HG03565 (cell line): ENCODE measurements at regions not wholly inside any gene's neighbourhood (a gene's known extent, or its start where the extent isn't known, plus 50 kb on each side); places are given as distances from the start of the nearest gene placed in this dataset.

Source experiments
- ATAC-seq: cut with Tn5 transposase; IDR thresholded peaks from one replicate; pipeline ENCODE4 v1.9.1; 2021; ENCODE audit warnings: mild to moderate bottlenecking, moderate library complexity; ENCODE audit not compliant: unreplicated experiment

DNA sequence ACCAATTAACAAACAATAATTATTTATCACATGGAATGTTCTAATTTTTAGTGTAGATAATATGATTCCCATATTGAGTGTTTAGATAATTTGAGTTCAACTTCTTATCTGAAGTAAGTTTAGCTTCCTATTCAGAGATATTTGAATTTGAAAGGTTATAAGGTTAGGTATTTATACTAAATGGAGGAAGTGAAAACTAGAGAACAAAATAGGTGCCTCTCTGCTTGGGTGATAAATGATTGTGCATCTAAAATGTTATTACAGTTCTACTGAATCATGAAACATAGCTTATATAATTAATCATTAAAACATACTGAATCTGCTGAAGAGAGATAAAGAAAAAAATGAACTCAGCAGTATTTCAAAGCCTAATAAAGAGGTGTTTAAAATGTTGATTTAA, 1174.3 kb downstream of the XPNPEP1 start:
- peak; percentile 51 for ATAC-seq

DNA sequence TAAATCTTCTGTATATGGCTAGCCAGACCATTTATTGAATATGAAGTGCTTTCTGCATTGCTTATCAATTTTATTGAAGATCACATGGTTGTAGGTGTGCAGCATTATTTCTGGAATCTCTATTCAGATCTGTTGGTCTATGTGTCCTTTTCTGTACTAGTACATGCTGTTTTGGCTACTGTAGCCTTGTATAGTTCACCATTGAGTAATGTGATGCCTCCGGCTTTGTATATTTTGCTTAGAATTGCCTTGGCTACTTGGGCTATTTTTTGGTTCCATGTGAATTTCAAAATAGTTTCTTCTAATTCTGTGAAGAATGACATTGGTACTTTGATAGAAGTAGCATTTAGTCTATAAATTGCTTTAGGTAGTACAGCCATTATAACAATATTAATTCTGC, 1187.2 kb downstream of the XPNPEP1 start:
- ATAC-seq, result no peak

DNA sequence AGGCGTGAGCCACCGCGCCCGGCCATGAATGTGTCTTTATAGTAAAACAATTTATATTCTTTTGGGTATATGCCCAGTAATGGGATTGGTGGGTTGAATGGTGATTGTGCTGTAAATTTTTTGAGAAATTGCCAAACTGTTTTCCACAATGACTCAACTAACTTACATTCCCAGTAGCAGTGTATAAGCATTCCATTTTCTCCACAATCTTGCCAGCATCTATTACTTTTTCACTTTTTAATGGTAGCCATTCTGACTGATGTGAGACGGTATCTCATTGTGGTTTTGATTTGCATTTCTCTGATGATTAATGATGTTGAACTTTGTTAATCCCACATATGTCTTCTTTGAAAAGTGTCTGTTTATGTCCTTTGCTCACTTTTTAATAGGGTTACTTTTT, 1187.9 kb downstream of the XPNPEP1 start:
- ATAC-seq, result no peak

DNA sequence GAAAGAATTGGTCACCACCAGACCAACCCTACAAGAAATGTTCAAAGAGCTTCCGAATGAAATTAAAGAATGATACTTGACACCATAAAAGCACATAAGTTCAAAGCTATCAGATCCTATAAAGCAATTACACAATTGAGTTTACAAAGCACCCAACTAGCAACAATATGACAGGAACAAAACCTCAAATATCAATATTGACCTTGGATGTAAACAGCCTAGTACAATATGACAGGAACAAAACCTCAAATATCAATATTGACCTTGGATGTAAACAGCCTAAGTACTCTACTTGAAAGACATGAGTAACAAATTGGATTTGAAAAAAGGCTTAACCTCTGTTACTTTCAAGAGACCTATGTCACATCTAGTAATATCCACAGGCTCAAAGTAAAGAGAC, 1201.4 kb downstream of the XPNPEP1 start:
- no peak for ATAC-seq

DNA sequence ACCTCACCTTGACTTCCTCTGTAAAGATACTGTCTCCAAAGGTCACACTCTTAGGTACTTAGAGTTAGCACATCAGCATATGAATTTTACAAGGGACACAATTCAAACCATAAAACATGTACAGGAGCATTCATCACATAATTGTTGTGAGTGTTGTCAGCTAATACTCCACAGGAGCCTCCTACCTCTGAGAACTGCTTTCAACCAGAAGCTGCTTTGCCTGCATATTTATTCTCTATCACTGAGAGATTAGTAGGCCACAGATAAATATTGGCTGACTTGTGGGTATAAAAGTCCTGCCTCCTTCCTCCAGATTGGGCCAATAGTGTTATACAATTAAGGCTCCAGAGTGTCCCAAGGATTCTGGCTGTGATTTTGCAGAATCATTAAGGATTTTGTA, 1207.0 kb downstream of the XPNPEP1 start:
- no peak for ATAC-seq

DNA sequence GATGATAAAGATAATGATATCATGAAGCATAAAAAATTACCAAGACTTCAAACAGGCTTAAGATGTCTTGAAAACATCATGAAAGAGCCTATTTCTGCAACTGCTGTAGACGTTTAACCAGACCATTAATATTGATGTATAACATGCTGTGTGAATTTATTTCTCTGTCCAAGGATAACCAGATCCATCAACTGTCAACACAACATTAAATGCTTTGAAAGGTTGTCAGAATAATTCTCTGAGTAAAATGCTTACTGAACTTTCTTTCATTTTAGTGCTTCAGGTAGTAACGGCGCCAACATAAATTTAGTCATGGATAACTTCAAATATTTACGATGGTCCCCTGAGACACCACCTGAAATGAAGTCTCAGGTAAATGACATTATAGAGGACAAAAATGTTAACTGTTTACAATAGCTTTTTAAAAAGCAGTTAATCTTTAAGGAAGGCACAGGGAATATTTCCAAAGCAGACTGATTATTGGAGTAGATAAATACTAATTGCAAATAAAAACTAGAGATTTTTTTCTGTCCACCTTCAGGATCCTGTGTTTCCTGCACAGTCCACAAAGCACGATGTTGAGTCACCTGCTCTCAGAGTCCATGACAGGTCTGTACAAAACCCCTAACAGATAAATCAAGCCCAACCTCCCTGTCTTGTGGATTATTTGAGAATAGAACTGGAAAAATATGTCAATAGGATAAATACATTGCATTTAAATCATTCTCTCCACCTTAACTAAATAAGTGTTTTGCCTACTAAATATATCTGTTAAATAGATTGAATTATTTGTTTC, 1213.2 kb downstream of the XPNPEP1 start:
- no peak for ATAC-seq

DNA sequence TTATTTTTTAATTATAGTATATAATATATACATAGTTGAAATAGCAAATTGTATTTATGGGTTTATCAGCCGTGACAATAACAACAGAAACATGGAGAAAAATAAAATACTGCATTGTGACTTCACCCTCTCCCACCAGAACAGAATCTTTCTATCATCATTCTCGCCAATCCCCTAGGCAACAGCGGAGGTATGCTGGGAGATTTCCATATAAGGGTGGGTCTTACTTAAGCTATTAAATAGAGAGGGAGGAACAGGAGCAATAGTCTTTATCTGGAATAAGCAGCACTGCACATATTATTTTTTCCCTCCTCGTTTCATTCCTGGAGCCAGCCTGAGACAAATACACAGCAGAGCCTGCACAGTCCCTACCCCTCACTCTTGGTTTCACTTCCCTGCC, 1214.9 kb downstream of the XPNPEP1 start:
- ATAC-seq, result no peak

DNA sequence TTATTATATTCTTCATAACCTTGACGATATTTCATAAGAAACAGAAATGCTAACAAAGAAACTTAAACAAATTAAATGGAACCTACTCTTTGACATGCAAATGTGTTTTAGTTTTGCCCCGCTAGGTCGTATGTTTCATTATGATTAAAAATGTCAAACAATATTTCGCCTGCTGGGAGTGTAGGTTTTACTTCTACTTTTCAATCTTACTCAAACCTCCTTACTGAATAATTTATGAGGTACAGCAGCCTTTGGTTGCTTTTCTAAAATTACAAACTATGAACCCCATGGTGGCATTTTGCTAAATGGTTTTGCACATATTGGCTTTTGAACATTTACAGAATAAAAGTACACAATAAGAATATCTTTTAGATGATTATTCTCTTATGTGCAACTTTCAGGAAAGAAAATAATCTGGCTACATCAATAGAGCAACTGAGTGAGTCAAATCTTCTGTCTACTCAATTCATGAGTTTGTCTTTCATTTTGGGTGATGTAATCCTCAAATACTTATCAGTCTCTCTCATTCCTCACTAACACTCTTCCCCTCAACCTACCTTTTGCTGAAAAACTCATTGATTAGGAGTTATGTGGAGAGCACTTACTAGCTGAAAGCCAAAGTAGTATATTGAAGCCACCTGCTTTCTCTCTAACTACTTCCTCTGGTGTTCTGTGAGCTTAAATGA, 1226.4 kb downstream of the XPNPEP1 start:
- peak; percentile 95 for ATAC-seq

DNA sequence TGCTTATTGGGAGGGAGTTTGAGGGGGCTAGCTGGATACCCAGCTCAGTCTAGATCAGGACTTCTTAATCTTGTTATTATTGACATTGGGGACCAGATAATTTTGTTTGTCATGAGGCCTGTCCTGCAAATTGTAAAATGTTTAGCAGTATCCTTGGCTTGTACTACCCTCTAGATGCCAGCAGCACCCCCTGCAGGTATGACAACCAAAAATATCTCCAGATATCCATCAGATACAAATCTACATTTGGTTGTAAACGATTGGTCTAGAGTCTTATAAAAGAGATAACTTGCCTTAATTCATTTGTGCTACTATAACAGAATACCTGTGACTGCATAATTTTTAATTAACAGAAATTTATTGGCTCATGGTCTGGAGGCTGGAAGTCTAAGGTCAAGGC, 1232.2 kb downstream of the XPNPEP1 start:
- ATAC-seq, result no peak

DNA sequence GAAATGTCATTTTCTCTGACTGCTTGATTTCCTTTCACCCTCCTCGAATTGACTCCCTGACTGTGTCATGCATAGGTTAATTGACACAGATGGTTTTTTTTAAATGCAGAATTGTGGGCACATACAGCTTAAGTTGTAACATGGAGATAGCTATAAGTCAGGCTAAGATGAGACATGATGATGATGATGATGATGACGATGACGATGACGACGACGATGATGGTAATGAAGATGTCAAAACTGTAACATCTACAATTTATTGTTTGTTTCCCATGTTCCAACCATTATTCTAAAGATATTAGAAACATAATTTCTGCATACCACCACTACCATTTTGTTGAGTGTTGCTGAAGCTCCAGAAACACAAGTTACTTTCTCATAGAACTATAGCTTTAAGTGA, 1232.8 kb downstream of the XPNPEP1 start:
- no peak for ATAC-seq

DNA sequence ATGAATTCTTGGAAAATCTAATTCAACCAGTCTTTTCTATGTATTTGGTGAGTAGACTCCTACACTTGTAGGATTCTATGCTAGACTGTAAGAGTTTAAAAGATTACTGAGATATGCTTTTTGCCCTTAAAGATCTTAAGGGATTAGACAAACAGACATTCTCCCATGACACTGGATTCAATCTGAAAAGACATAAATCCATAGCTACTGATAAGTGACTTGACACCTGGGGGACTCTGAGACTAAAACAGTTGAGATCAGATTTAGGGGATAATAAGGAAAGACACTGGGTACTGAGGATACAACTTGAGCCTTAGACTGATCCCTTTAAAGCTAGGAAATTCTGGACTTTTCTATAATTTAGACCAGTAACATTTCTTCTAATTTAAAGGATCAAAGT, 1233.4 kb downstream of the XPNPEP1 start:
- ATAC-seq, result no peak

DNA sequence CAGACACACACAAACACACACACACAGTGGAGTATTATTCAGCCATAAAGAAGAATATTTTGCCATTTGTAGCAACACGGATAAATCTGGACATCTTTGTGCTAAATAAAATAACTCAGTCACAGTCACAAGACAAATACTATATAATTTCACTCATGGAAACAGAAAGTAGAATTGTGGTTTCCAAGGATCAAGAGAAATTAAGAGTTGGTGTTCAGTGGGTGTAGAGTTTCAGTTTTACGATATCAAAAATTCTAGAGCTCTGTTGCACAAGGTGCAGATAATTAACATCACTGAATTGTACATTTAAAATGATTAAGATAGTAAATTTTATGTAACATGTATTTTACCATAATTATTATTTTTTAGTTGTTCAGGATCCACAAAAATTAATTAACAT, 1235.0 kb downstream of the XPNPEP1 start:
- peak; percentile 72 for ATAC-seq

DNA sequence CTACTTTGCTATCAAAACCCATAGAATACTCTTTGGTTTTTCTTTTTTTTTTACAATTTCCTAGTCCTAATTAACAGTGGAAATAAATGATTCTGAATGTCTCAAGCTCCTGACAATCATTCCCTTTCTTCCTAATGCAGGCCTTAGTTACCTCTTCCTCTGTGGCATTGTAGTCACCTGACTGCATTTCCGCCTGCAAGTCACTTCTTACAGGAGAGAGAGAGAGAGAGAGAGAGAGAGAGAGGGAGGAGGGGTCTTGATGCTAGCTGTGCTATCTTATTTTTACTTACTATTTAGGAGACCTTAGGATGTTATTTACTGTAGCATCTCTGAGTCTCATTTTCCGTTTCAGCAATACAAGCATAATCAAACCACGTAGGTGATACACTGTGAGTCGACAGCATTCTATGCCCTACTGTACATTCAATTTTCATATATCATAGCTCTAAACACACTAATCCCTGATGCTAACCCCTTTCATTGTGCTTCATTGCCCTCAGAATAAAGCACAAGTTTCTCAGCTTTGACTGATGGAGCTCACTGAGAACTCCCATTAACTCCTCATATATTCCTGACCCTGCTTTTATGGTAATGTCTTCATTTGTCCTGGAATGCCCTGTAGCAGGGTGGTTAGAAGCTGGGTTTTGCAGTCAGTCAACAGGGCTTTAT, 1237.3 kb downstream of the XPNPEP1 start:
- no peak for ATAC-seq

DNA sequence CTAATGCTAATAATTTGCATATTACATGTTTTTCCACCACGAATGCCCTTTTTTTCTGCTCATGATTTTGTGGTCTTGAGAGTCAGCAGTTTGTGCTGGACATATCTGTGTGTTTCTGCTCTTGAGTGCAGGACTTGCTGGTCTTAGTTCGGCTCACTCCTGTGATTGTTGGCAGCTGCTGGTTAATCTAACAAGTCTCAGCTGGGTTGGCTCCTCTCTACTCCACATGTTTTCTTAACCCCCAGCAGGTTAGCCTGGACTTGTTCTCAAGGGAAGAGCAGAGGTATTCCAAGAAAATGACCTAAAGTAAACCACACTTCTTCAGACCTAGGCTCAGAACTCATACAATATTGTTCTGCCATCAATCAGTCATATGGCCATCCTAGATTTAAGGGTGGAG, 1238.9 kb downstream of the XPNPEP1 start:
- no peak for ATAC-seq

DNA sequence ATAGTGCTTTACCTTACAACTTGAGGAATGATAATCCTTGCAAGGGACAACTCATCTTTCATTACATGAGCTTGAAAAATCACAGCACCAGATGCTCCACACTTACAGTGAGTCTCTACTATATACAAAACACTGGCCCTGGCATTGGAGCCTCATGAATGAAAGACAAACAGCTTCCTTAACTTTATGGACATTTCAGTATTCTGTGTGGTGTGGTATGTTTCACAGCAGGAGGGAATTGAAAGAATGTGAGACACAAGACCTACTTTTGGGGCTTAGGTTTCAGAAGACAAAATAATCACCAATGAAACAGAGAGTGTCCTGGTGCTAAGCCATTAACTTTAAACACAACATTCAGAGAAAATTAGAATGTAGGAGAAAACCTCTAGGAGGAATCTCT, 1249.6 kb downstream of the XPNPEP1 start:
- no peak for ATAC-seq

DNA sequence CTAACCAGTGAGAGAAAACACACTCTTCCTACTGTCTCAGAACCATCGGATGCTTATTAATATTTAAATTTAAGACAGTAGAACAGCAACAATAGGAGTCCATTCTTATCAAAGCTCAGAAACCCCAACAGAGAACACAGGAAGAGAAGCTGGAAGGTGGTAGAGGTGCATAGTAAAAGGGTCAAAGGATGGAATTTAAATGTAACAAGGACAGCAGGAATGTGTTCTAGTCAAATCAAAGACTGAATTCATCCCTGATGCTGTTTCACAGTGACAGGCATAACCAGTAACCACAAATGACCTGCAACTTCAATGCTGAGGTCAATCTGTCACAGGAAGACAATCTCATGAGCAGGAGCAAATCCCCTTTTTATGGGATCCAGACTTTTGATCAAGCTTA, 1259.7 kb downstream of the XPNPEP1 start:
- ATAC-seq, result no peak

DNA sequence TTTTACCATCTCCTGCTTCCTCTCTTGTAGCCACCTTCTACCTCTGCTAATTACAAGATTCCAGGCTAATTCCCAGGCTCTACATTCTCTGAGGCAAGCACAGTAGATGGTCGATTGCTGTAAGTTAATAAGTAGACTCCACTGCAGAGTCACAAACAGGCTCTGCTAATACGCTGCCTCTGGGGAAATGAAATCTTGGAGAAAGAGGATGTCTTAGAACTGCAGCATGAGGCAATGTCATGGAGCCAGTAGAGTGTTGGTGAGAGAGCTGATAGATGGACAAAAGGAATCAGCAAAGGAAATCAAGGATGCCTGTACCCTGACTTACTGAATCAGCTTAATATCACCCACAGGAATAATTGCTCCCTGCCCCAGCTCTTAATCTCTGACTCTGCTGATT, 1260.3 kb downstream of the XPNPEP1 start:
- no peak for ATAC-seq

DNA sequence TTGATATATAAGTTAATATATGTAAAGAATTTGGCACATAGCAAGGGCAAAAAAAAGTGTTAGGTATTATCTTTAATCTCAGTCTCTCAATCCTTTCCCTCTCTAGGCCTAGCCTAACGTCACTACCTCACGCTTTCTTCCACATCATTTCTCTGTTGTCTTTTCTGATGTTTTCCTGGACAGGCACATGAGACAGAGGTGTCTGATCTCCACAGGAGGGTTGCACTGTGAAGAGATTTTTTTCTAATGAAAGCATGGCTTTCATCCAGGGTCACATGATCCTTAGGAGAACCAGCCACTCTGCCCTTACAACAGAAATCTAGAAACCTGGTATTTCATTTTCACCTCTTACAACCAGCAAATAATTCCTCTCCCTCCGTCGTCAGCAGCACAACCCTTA, 1268.3 kb downstream of the XPNPEP1 start:
- ATAC-seq, result no peak

DNA sequence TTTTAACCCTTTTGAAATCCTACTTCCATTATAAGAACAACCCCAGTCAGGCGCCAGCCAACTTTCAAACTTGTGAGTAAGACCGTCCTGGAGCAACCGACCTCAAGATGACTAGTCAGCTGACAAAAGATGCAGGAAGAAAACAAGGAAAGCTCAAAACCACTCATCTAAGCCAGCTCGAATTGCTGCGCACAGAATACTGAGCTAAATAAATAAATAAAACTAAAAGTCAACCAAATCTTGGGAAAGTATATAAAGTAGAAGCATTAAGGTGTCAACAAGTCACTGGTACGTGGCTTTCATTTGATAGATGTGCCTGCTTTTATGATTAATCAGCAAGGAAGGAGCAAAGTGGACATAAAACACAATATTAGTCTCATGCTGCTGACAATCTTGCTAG, 1269.8 kb downstream of the XPNPEP1 start:
- no peak for ATAC-seq

DNA sequence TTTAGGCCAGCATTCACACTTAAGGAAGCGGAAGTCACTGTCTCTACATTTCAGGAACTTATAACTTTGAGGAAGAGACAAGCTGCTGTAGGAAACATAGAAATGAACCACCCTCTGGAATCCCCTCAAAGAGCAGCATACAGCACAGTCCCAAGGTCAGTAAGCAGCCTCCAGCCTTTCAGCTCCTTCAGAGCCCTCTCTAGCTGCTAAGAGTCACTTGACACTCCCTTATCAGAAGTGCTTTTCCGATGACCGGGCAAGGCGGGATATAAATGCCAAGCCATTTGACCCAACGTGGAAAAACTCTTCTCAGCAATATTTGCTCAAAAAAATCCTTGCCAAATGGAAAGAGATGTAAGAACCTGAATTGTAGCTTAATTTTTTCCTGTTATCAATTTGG, 1284.3 kb downstream of the XPNPEP1 start:
- ATAC-seq, result no peak

DNA sequence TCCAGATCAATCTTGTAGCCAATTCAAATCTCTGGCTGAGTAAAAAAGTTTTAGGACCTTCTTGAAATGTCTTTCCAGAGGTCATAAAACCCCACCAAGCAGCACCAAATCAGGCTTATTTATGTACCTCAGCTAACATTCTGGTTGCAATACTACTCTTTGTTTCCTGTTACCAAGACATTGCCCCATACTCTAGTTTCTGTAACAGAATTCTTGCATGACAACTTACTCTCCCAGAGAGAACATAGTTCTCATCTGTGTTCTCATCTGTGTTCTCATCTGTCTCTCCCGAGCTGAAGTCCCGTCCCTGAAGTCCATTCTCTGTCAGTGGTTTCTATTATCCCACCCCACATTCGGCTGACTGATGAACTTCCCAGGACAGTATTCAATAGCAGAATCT, 1285.1 kb downstream of the XPNPEP1 start:
- ATAC-seq, result no peak

DNA sequence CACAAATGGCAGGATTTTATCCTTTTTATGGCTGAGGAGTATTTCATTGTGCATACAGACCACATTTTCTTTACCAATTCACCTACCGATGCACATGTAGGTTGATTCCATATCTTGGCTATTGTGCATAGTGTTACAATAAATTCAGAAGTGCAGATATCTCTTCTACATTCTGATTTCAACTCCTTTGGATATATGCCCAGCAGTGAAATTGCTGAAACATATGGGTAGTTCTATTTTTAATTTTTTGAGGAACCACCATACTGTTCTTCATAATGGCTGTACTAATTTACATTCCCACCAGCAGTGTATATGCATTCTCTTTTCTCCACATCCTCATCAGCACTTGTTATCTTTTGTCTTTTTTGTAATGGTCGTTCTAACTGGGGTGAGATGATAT, 1290.3 kb downstream of the XPNPEP1 start:
- ATAC-seq, result no peak
